GM19452 (cell line): ENCODE measurements at regions not wholly inside any gene's neighbourhood (a gene's known extent, or its start where the extent isn't known, plus 50 kb on each side); places are given as distances from the start of the nearest gene placed in this dataset.
"Not testable (repeated sequence)": the region's sequence is repeated elsewhere in the genome, so short reads cannot be mapped to it uniquely, and the experiment has no call there.

Experiments used
- ATAC-seq: cut with Tn5 transposase; IDR thresholded peaks from one replicate; pipeline ENCODE4 v1.9.1; 2021; ENCODE audit not compliant: unreplicated experiment

GRCh38 chr5:66348387-66349125, 204.5 kb downstream of the SREK1 start:
- ATAC-seq: no peak

DNA sequence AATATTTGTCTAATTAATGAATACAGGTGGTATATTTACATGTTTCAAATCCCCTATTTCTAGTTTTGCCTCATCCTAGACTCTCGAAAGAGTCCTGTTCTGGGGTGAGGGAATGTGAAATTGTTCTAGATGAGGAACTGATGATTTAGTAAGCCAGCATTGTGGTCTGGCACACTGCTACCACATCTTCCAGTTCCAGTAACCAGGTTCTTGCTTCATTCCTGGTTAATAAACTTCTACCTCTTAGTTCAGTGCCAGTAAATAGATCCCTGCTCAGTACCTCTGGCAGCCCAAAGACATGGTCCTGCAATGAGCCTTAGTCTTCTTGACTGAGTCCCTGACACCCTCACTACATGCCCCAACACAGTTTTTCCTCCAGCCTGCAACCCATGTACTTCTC, 207.7 kb downstream of the SREK1 start:
- ATAC-seq: no peak

DNA sequence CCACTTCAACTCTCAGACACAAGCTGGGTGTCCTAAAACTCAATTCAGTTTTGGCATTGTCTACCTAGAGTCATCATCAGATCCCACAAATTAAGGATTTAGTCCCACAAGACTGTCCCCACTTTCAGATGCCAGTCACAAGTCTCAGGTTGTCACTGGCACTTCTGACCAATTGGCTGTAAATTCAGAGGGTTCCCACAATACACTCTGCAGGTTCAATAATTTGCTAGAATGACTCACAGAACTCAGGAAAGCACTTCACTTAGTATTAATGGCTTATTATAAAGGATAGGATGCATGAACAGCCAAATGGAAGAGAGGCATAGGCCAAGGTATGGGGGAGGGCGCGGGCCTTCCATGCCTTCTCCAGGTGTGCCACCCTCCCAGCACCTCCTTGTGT, 209.1 kb downstream of the SREK1 start:
- no peak for ATAC-seq

GRCh38 chr5:66354422-66354821, 210.3 kb downstream of the SREK1 start:
- ATAC-seq: no peak

DNA sequence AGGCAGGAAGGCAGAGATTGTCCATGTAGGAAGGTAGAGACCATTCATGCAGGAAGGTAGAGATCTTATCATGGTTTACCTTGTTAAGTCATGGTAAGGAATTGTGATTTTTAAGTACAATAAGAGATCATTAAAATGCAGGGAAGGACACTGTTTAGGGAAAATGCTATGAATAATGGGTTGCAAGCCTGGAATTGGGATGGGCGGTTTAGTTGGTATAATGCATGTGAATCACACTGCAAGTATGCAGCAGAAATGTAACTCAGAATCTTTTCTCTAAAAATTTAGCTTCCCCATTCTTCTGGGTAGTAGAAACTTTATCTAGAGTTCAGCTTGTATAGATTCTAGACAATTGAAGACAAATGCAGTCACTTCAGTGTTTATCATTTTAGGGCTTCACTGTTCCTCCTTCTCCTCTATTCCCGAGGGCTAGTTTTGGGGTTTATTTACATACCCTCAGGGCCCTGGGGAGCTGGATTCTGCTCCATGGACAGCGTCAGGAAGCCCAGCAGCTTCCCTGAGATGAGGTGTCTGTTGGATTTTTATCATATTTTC, 212.0 kb downstream of the SREK1 start:
- no peak for ATAC-seq

DNA sequence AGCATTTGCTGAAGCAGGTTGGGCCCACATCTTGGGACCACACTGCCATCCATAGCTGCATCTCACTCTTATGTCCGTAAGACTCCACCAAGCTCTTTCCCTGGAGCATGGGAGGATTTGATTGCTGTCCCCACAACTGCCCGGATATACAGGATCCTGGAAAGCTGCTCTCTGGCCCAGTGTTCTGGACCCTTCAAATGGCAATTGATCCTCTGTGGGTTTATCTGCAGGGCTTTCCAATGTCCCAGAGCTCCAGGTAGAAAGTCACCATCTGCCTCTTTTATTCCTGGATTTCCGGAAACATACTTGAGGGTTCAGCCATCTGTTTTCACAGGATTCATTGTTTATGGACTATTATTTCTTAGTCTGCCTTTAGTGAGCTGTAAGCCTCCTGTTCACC, 214.6 kb downstream of the SREK1 start:
- no peak for ATAC-seq

DNA sequence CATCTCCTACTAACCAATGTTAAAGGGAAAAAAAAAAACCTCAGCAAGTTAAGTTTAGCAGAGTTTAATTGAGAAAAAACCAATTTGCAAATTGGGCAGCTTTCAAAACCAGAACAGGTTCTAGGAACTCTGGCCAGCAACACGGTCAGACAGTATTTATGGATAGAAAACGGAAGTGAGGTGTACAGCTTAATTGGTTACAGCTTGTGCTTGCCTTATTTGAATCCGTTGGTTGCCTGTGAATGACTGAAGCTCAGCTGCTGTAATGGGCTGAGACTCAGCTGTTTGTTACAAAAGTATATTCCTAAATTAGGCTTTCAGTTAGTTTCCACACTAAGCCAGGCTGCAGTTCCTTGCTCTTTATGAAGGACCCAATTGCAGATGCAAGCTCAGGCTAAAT, 217.0 kb downstream of the SREK1 start:
- no peak for ATAC-seq

- ATAC-seq: no peak
Observed at GRCh38 chr5:66362046-66362445, 217.9 kb downstream of the SREK1 start.

- ATAC-seq: no peak
Observed at GRCh38 chr5:66362687-66363086, 218.6 kb downstream of the SREK1 start.

- ATAC-seq: no peak
Observed at GRCh38 chr5:66363097-66363496, 219.0 kb downstream of the SREK1 start.

DNA sequence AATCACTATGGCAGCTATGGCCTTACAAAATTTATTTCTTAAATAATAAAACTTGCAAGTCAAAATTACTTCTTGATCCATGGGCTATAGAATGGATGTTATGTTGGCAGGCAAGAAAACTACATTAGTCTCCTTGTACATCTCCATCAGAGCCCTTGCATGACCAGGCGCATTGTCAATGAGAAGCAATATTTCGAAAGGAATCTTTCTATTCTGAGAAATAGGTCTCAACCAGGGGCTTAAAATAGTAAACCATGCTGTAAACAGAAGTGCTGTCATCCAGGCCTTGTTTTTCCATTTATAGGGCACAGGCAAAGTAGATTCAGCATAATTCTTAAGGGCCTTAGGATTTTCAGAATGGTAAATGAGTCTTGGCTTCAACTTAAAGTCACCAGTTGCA, 220.1 kb downstream of the SREK1 start:
- no peak for ATAC-seq

GRCh38 chr5:66365981-66366380, 221.9 kb downstream of the SREK1 start:
- ATAC-seq: no peak

GRCh38 chr5:66367814-66368541, 223.9 kb downstream of the SREK1 start:
- no peak for ATAC-seq

DNA sequence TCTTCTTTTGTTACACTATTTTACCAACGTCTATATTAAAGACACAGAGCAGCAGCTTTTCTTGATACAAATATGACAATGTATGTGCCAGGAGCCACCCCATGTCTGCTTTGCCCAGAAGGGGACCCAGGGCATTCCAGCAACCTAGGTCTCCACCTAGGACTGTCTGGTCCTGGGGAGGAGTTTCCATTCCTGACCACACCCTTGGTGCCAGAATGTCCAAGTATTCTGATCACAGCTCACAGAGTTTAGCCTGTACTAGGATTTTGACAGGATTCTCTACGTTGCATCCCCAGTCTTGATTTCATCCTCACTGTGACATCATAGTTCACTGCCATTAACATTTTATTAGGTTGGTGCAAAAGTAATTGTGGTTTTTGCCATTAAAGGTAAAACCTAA, 224.7 kb downstream of the SREK1 start:
- no peak for ATAC-seq

DNA sequence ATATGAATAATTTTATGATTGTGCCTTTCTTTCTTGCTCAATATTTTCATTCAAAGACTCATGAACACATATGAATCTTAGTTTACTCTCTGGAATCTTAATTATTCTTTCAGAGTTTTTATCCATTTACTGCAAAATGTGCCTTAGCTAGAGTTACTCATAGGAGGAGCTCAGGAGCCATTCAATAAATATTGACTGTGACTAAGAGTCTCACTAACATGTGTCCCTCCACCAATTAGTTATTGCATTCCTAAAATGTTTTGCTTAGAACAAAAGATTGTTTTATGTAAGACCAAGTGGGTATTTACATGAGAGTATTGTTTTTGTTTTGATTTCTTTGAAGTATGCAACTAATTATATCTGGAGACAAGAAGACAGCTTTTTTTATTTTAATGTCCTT, 218.4 kb upstream of the MAST4 start:
- ATAC-seq: no peak

- ATAC-seq: no peak
Observed at GRCh38 chr5:66378407-66378806, 217.8 kb upstream of the MAST4 start.

- ATAC-seq: no peak
Observed at GRCh38 chr5:66382152-66382551, 214.0 kb upstream of the MAST4 start.

DNA sequence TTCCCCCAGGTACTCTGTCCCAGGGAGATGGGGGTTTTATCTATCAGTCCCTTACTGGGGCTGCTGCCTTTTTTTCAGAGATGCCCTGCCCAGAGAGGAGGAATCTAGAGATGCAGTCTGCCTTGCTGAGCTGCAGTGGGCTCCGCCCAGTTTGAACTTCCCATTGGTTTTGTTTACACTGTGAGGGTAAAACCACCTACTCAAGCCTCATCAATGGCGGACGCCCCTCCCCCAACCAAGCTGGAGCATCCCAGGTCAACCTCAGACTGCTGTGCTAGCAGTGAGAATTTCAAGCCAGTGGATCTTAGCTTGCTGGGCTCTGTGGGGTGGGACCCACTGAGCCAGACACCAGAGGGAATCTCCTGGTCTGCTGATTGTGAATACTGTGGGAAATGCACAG, 191.0 kb upstream of the MAST4 start:
- not testable (repeated sequence) for ATAC-seq

DNA sequence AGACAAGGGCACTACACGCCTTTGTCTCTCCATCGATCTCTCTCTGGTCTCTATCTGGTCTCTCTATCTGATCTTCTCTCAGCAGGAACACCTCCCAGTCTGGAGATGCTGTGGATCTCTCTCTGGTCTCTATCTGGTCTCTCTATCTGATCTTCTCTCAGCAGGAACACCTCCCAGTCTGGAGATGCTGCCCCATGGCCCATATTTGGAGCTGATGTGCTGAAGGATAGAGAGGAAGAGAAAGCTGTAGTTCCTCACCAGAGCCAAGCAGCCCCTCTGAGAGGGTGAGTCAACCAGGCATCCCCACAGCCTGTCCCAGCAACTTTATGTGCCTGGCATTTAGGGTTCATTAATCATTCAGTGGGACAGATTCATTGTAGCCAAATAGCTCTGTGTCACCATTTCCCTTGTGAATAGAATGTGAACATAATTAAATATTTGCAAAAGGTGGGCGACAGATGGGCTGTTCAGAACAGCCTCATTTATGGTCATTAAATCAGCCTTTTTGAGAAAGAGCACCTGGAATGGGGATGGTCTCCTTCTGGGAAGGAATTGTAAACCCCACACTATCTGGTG, 189.3 kb upstream of the MAST4 start:
- ATAC-seq: no peak

DNA sequence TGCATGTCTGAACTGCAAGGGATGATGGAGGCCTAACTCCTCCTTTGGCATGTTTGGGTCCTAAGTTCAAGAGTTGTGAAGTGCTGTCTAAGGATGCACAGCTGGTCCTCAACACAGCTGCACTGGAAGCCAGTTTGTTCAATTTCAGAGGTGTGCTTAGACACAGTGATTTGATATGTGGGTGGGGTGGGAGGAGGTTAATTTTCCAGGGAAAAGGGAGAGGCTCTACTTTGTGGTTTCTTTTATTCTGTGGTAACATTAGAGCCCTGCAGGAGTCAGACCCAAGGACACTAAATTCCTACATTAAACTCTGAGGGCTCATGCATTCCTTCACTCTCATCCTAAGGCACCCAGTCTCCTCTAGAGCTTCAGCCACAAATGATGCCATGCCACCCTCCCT, 188.4 kb upstream of the MAST4 start:
- no peak for ATAC-seq

- ATAC-seq: no peak
Observed at GRCh38 chr5:66408576-66408975, 187.6 kb upstream of the MAST4 start.

DNA sequence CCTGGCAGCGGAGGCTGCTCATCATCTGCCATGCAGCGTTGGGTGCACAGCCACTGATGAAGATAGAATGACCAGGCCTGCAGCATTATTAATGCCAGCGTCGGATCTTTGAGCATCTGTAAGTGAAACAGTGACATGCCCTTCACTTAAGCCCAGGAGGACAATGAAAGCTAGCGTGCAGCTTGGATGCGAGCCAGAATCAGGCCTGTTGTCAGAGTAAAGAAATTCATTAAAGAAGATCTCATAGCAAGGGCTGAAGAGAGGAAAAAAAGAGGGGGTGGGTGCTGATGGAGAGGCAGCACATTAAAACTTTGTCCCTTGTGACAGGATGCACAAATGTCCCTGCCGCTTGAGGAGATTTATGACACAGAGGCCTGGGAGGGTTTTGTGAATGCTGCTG, 186.1 kb upstream of the MAST4 start:
- ATAC-seq: no peak
